Activated T-helper 17 cell treated with anti-CD3 and anti-CD28 coated beads, Interleukin-2, amount 50 U/mL, for 72 hours (primary cell): ENCODE measurements at regions not wholly inside any gene's neighbourhood (a gene's known extent, or its start where the extent isn't known, plus 50 kb on each side); places are given as distances from the start of the nearest gene placed in this dataset.
A peak's percentile ranks its signal among the peaks of the same experiment; 100 is the strongest.
"Not testable (repeated sequence)": the region's sequence is repeated elsewhere in the genome, so short reads cannot be mapped to it uniquely, and the experiment has no call there.

Experiments
- ATAC-seq: fragments of 150-1000 bp; cut with Tn5 transposase; replicated peaks from 2 replicates; pipeline ENCODE4 v1.10.0; 2021; ENCODE audit warnings: mild to moderate bottlenecking, moderate library complexity
- H3K27ac Mint-ChIP-seq: one replicate; pipeline ENCODE4 v1.8.0; 2022; ENCODE audit warnings: mixed read lengths
- H3K27me3 Mint-ChIP-seq: one replicate; pipeline ENCODE4 v1.8.0; 2022; ENCODE audit warnings: mixed read lengths
- H3K36me3 Mint-ChIP-seq: one replicate; pipeline ENCODE4 v1.8.0; 2022; ENCODE audit warnings: low read depth, mild to moderate bottlenecking, mixed read lengths
- H3K4me1 Mint-ChIP-seq: one replicate; pipeline ENCODE4 v1.8.0; 2022; ENCODE audit warnings: mixed read lengths
- H3K4me3 Mint-ChIP-seq: one replicate; pipeline ENCODE4 v1.8.0; 2022; ENCODE audit warnings: mild to moderate bottlenecking, mixed read lengths
- H3K9me3 Mint-ChIP-seq: one replicate; pipeline ENCODE4 v1.8.0; 2022; ENCODE audit warnings: mixed read lengths

- H3K27ac Mint-ChIP-seq, result no peak overlapping the region
- ATAC-seq, result no peak
- H3K4me3 Mint-ChIP-seq, result no peak overlapping the region
- no peaks in the 10 kb centered on the region for H3K36me3 Mint-ChIP-seq
- no peaks in the 10 kb centered on the region for H3K4me1 Mint-ChIP-seq
- H3K27me3 Mint-ChIP-seq, result no peaks in the 10 kb centered on the region
- H3K9me3 Mint-ChIP-seq, result no peaks in the 10 kb centered on the region
These were observed 81.6 kb upstream of the USP9X start for GRCh38 chrX:41003506-41004270.

- no peak for ATAC-seq
- no peak overlapping the region for H3K4me3 Mint-ChIP-seq
- no peaks in the 10 kb centered on the region for H3K36me3 Mint-ChIP-seq
- no peak overlapping the region for H3K27ac Mint-ChIP-seq
- H3K9me3 Mint-ChIP-seq, result no peaks in the 10 kb centered on the region
- no peaks in the 10 kb centered on the region for H3K4me1 Mint-ChIP-seq
- no peaks in the 10 kb centered on the region for H3K27me3 Mint-ChIP-seq
These were observed 79.7 kb upstream of the USP9X start for GRCh38 chrX:41005445-41005992.

- Mint-ChIP-seq H3K27ac (peak overlapping the region; percentile 55), H3K27me3 (no peaks in the 10 kb centered on the region), H3K36me3 (no peaks in the 10 kb centered on the region), H3K9me3 (no peaks in the 10 kb centered on the region), H3K4me1 (peaks cover 5% of the 10 kb centered on the region), H3K4me3 (peak overlapping the region; percentile 77)
- ATAC-seq, result peak; percentile 69
These were observed 75.1 kb upstream of the USP9X start for GRCh38 chrX:41009850-41010846.

DNA sequence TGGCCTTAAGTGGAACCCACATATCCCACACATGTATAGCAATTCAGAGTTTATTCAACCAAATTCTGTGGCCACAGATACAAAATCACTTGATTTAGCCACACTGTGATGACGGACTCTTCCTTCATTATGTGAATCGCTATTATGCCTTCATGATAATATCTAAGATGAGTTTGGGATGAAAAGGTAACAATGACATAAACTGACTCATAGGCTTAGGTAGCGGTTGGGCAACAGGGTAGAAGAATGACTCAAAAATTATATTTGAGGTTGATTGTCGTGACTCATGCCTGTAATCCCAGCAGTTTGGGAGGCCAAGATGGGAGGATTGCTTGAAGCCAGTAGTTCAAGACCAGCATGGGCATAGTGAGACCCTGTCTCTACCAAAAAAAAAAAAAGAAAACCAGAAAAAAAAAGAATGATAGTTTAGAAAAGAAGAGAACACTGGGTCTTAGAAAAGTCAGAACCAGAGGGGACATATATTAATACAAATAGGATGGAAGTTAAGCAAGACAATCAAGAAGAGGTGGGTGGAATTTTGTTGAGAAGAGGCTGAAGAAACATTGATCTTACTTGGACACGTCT is 70.4 kb upstream of the USP9X start:
- peak; percentile 89 for ATAC-seq
- no peaks in the 10 kb centered on the region for H3K9me3 Mint-ChIP-seq

DNA sequence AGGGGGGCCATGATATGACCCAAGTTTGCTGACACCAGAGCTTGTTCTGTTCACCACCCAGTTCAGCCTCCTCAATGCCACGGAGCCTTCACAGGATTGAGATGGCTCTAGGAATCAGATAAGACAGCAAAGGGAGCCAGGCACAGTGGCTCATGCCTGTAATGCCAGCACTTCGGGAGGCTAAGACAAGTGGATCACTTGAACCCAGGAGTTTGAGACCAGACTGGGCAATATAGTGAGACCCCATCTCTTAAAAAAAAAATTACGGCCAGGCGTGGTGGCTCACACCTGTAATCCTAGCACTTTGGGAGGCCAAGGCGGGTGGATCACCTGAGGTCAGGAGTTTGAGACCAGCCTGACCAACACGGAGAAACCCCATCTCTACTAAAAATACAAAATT is 67.5 kb upstream of the USP9X start:
- H3K4me3 Mint-ChIP-seq, ATAC-seq, H3K9me3 Mint-ChIP-seq, H3K27me3 Mint-ChIP-seq, H3K36me3 Mint-ChIP-seq, H3K4me1 Mint-ChIP-seq, H3K27ac Mint-ChIP-seq: not testable (repeated sequence)

More for the DNA sequence above, 70.4 kb upstream of the USP9X start:
- Mint-ChIP-seq H3K27ac (peak overlapping the region; percentile 66), H3K36me3 (no peaks in the 10 kb centered on the region), H3K27me3 (no peaks in the 10 kb centered on the region), H3K4me1 (peaks cover 5% of the 10 kb centered on the region), H3K4me3 (no peak overlapping the region)

DNA sequence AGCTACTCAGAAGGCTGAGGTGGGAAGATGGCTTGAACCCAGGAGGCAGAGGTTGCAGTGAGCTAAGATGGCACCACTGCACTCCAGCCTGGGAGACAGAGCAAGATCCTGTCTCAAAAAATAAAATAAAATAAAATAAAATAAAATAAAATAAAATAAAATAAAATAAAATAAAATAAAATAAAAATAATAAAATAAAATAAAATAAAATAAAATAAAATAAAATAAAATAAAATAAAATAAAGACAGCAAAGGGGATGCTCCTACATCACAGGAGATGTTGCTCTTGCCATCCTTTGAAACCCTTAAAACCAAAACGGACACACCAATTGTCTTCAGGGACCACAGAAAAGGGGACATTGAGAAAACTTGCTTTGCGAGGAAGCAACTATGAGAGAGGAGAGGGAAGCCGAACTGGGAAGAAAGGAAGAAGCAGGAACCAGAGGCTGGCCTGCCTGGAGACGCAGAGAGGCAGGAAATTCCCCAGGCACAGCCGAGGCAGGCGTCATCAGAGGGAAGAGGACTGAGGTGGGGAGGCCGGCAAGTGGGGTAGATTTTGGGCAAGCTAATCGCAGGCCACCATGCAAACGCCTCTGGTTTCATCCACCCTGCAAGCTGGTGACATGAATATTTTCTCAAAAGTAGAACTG is 66.7 kb upstream of the USP9X start:
- H3K36me3 Mint-ChIP-seq, H3K9me3 Mint-ChIP-seq, ATAC-seq, H3K27ac Mint-ChIP-seq, H3K4me3 Mint-ChIP-seq, H3K4me1 Mint-ChIP-seq, H3K27me3 Mint-ChIP-seq: not testable (repeated sequence)

DNA sequence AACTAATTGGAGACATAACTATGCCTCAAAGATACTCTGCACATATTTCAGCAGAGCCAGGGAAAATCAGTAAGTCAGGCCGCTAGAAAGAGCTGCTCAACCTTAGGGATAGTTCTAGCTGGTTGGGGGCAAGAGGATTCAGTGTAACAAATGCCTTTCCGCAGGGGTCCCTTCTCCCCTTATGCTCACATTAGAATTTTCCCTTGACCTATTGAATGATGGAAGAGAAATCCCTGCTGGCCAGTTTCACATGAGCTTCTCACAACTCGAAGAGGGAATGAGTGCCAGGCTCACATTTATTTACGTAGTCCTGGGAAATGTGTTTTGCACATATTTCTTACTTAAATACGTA is 66.2 kb upstream of the USP9X start:
- ATAC-seq, result no peak
- Mint-ChIP-seq H3K27ac (no peak overlapping the region), H3K27me3 (no peaks in the 10 kb centered on the region), H3K36me3 (no peaks in the 10 kb centered on the region), H3K4me3 (no peak overlapping the region), H3K9me3 (no peaks in the 10 kb centered on the region), H3K4me1 (peaks cover 5% of the 10 kb centered on the region)

DNA sequence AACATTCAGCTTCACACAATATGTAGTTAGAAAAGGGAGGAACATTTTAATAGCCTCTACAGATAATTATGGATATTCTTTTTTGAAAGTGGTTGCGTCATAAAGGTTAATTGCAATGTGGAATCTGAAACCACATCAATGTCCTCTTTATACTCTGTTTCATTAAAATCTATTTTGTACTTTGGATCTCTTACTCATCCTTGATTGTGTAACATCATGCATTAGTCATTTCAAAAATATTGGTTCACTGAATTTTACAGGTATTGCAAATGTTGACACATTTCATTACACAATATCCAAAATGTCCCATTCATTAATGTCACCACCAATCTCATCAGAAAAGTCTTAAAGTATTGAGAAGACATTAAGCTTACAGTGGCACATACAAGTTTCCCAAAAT is 62.7 kb upstream of the USP9X start:
- Mint-ChIP-seq H3K4me3 (no peak overlapping the region), H3K27ac (no peak overlapping the region), H3K36me3 (no peaks in the 10 kb centered on the region), H3K9me3 (no peaks in the 10 kb centered on the region), H3K4me1 (no peaks in the 10 kb centered on the region), H3K27me3 (no peaks in the 10 kb centered on the region)
- ATAC-seq, result no peak

GRCh38 chrX:41023098-41023497 is 62.1 kb upstream of the USP9X start:
- no peaks in the 10 kb centered on the region for H3K4me1 Mint-ChIP-seq
- no peaks in the 10 kb centered on the region for H3K36me3 Mint-ChIP-seq
- no peak overlapping the region for H3K27ac Mint-ChIP-seq
- no peaks in the 10 kb centered on the region for H3K27me3 Mint-ChIP-seq
- H3K9me3 Mint-ChIP-seq, result no peaks in the 10 kb centered on the region
- ATAC-seq, result no peak
- no peak overlapping the region for H3K4me3 Mint-ChIP-seq

DNA sequence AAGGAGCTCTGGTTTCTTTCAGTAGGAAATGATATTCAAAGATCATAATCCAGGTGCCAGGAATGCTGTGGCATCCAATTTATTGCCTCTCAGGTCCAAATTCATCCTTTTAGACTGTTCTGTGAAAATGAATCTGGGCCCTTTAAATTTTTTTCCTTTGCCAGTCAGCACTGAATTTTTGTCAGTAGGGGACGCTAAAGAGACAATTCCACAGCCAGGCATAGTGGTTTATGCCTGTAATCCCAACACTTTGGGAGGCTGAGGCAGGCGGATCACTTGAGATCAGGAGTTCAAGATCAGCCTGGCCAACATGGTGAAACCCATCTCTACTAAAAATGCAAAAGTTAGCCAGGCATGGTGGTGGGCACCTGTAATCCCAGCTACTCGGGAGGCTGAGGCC is 60.9 kb upstream of the USP9X start:
- H3K27me3 Mint-ChIP-seq, H3K36me3 Mint-ChIP-seq, H3K9me3 Mint-ChIP-seq, ATAC-seq, H3K4me1 Mint-ChIP-seq, H3K27ac Mint-ChIP-seq, H3K4me3 Mint-ChIP-seq: not testable (repeated sequence)

GRCh38 chrX:41024755-41025154 is 60.5 kb upstream of the USP9X start:
- Mint-ChIP-seq H3K27ac (no peak overlapping the region), H3K36me3 (no peaks in the 10 kb centered on the region), H3K27me3 (no peaks in the 10 kb centered on the region), H3K9me3 (no peaks in the 10 kb centered on the region), H3K4me1 (no peaks in the 10 kb centered on the region), H3K4me3 (no peak overlapping the region)
- no peak for ATAC-seq

GRCh38 chrX:41025926-41026701 is 59.1 kb upstream of the USP9X start:
- Mint-ChIP-seq H3K4me3 (no peak overlapping the region), H3K4me1 (no peaks in the 10 kb centered on the region), H3K36me3 (no peaks in the 10 kb centered on the region), H3K27me3 (no peaks in the 10 kb centered on the region), H3K27ac (no peak overlapping the region), H3K9me3 (no peaks in the 10 kb centered on the region)
- ATAC-seq, result no peak

DNA sequence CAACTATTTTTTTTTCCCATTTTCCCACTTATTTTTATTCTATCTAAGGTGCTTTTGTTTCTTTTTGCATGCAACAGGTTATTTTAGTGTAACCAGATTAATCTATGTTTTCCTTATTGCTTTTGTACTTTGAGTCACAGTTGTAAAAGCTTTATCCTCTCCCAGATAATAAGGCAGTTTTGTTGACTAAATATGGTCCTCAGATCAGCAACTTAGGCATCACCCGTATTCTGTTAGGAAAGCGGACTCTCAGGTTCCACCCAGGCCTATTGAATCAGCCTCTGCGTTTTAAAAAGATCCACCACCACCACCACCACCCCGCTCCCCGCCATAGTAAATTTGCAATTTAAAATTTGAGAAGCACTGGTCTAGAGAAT is 58.6 kb upstream of the USP9X start:
- no peaks in the 10 kb centered on the region for H3K27me3 Mint-ChIP-seq
- H3K4me1 Mint-ChIP-seq, result no peaks in the 10 kb centered on the region
- H3K27ac Mint-ChIP-seq, result no peak overlapping the region
- no peaks in the 10 kb centered on the region for H3K9me3 Mint-ChIP-seq
- no peak for ATAC-seq
- no peak overlapping the region for H3K4me3 Mint-ChIP-seq
- no peaks in the 10 kb centered on the region for H3K36me3 Mint-ChIP-seq

DNA sequence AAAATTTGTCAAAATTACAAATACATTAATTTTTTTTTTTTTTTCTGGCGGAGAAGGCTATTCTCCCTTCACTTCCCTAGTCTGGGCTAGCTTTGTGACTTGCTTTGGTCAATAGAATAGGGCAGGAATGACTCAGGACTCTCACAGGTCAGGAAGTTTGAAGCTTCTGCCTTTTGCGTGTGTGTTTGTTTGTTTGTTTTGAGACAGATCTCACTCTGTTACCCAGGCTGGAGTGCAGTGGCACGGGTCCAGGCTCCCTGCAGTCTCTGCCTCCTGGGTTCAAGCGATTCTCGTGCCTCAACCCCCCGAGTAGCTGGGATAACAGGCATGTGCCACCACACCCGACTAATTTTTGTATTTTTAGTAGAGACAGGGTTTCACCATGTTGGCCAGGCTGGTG is 55.9 kb upstream of the USP9X start:
- H3K27me3 Mint-ChIP-seq, result no peaks in the 10 kb centered on the region
- H3K9me3 Mint-ChIP-seq, result no peaks in the 10 kb centered on the region
- no peaks in the 10 kb centered on the region for H3K36me3 Mint-ChIP-seq
- H3K4me3 Mint-ChIP-seq, result no peak overlapping the region
- ATAC-seq, result no peak
- H3K4me1 Mint-ChIP-seq, result no peaks in the 10 kb centered on the region
- H3K27ac Mint-ChIP-seq, result no peak overlapping the region
